ENCODE measurements at regions not wholly inside any gene's neighbourhood (a gene's known extent, or its start where the extent isn't known, plus 50 kb on each side); places are given as distances from the start of the nearest gene placed in this dataset.
"Not testable (repeated sequence)": the region's sequence is repeated elsewhere in the genome, so short reads cannot be mapped to it uniquely, and the experiment has no call there.

GRCh38 chr6:103092414-103092813, 1698.9 kb downstream of the GRIK2 start:
- not testable (repeated sequence) for TF ChIP-seq CTCF (IDR thresholded peaks at IDR 0.05); ZFX (IDR thresholded peaks at IDR 0.05; ENCODE audit: borderline replicate concordance)

Data from 22Rv1 (cell line).